22Rv1 (cell line): ENCODE measurements at regions not wholly inside any gene's neighbourhood (a gene's known extent, or its start where the extent isn't known, plus 50 kb on each side); places are given as distances from the start of the nearest gene placed in this dataset.

ENCODE experiments used
- H3K27ac ChIP-seq: fragments of 450-650 bp; 2 replicates; pipeline ENCODE4 v1.5.1; 2017
- ZFX ChIP-seq: fragments of 450-650 bp; IDR thresholded peaks from 2 replicates; pipeline ENCODE4 v1.6.1; 2017; ENCODE audit warnings: antibody characterized with exemption, borderline replicate concordance
- TF ChIP-seq, protein P1 (sequence below): fragments of 450-650 bp; IDR thresholded peaks from 2 replicates; pipeline ENCODE4 v1.5.1; 2017; ENCODE audit warnings: mild to moderate bottlenecking

GRCh38 chr18:61606759-61607158 is 273.5 kb downstream of the CDH20 start:
- no peak overlapping the region for H3K27ac ChIP-seq
- no peak for TF ChIP-seq ZFX

DNA sequence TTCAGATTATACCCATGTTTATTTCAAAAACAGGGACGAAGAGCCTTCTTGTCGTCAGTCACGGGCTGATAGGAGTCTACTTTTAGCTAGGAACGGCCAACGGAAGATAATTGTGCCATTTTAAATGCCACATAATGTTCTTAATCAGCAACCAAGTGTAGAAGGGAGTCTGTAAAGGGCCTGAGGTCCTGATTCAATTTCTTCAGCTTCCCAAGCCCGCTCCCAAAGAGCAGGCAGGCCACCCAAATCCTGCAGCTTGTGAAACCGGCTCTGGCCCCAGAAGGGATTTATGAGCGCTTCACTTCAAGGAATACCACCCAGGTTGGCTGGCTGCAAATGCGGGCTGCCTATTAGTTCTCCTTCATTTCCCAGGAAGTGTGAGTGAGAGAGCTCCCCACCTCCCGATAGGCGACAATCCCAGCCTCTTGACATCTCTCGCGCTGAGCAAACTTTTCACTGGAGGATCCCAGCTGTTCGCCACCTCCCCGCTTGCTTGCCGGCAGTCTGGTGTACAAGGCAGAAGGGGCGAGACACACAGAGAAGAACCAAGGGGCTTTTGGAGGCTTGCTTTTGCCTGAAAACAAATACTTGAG is 272.9 kb downstream of the CDH20 start:
- no peak overlapping the region for H3K27ac ChIP-seq
- TF ChIP-seq, protein P1, sequence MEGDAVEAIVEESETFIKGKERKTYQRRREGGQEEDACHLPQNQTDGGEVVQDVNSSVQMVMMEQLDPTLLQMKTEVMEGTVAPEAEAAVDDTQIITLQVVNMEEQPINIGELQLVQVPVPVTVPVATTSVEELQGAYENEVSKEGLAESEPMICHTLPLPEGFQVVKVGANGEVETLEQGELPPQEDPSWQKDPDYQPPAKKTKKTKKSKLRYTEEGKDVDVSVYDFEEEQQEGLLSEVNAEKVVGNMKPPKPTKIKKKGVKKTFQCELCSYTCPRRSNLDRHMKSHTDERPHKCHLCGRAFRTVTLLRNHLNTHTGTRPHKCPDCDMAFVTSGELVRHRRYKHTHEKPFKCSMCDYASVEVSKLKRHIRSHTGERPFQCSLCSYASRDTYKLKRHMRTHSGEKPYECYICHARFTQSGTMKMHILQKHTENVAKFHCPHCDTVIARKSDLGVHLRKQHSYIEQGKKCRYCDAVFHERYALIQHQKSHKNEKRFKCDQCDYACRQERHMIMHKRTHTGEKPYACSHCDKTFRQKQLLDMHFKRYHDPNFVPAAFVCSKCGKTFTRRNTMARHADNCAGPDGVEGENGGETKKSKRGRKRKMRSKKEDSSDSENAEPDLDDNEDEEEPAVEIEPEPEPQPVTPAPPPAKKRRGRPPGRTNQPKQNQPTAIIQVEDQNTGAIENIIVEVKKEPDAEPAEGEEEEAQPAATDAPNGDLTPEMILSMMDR, result no peak

DNA sequence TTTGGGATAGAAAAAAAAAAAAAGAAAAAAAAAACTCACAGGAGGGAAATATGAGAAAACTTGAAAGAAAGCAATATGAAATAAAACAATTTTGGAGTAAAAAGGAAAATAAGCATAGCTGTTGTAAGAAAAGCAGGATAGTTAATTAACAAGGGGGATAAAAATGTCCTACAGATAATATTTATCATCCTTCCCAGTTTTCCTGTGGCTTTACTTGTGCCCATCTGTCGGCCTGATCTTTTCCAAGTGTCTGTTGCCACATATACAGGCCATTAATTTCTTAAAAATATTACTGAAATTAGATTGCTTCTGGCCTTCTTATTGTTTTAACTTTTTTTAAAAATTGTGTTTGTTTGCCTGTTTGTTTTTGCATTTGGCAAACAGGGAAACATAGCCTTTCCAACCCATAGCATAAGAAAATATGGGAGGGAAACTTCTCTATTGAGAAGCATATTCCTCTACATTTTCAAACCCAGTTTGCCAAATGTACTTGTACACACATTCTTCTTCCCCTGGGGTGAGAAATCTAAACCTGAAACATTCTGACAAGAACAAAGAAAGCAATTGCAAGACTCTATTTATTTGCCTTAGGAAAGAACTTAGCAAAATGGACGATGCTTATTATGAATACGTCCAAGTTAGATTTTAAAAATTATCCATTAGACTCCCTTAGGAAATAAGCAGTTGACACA is 272.3 kb downstream of the CDH20 start:
- TF ChIP-seq ZFX, result no peak
- TF ChIP-seq, protein P1, result no peak
- no peak overlapping the region for H3K27ac ChIP-seq
